HEK293 (cell line): ENCODE measurements at regions not wholly inside any gene's neighbourhood (a gene's known extent, or its start where the extent isn't known, plus 50 kb on each side); places are given as distances from the start of the nearest gene placed in this dataset.

Source experiments
- KLF8 ChIP-seq: fragments of 450-650 bp; formaldehyde crosslinking; IDR thresholded peaks from 2 replicates; pipeline ENCODE4 v1.5.1; 2016; ENCODE audit warnings: missing biosample characterization, missing genetic modification characterization
- SETDB1 ChIP-seq: IDR thresholded peaks from one replicate; pipeline ENCODE4 v1.6.1; 2017; ENCODE audit warnings: mild to moderate bottlenecking, low read length, moderate library complexity, mixed read lengths; ENCODE audit not compliant: insufficient read length
- ZNF549 ChIP-seq: fragments of 450-650 bp; IDR thresholded peaks from 2 replicates; pipeline ENCODE4 v1.5.1; 2018; ENCODE audit warnings: missing biosample characterization, missing genetic modification characterization, mild to moderate bottlenecking, inconsistent platforms, moderate library complexity

- TF ChIP-seq SETDB1 (no peak), ZNF549 (no peak), KLF8 (tag by site-specific recombination) (no peak)
Observed at GRCh38 chr3:78186404-78186803, 1146.5 kb downstream of the ROBO2 start.
